HCT116 (cell line): ENCODE measurements at regions not wholly inside any gene's neighbourhood (a gene's known extent, or its start where the extent isn't known, plus 50 kb on each side); places are given as distances from the start of the nearest gene placed in this dataset.

Experiments
- ATF3 ChIP-seq: IDR thresholded peaks from 2 replicates; pipeline ENCODE4 v1.6.1; 2012
- CEBPB ChIP-seq: IDR thresholded peaks from 2 replicates; pipeline ENCODE4 v1.6.1; 2012; ENCODE audit warnings: low read depth
- CTCF ChIP-seq, 3 experiments: fragments of 200-600 bp in 1 of 3; sonication (generic) in 1 of 3; IDR thresholded peaks in 2 of 3; conservative IDR thresholded peaks in 1 of 3; 2 replicates each; pipeline ENCODE4 v1.5.1; 2012 to 2017; ENCODE audit warnings: low read depth in 2 of 3, low read length in 2 of 3, antibody characterized with exemption in 1 of 3, borderline replicate concordance in 1 of 3, control low read depth in 1 of 3, mild to moderate bottlenecking in 1 of 3, mixed read lengths in 1 of 3, mixed run types in 1 of 3, moderate library complexity in 1 of 3; ENCODE audit not compliant: insufficient read depth in 1 of 3
- EZH2phosphoT487 ChIP-seq: fragments of 200-600 bp; IDR thresholded peaks from 2 replicates; pipeline ENCODE4 v1.6.1; 2018; ENCODE audit warnings: antibody characterized with exemption, borderline replicate concordance
- JUND ChIP-seq: IDR thresholded peaks from 2 replicates; pipeline ENCODE4 v1.6.1; 2012
- POLR2A ChIP-seq: IDR thresholded peaks from 2 replicates; pipeline ENCODE4 v1.7.0; 2011; ENCODE audit warnings: borderline replicate concordance; ENCODE audit not compliant: insufficient read depth, insufficient read length; ENCODE audit errors: extremely low read depth
- SP1 ChIP-seq: IDR thresholded peaks from 2 replicates; pipeline ENCODE4 v1.6.1; 2012; ENCODE audit warnings: low read depth
- SRF ChIP-seq: IDR thresholded peaks from 2 replicates; pipeline ENCODE4 v1.6.1; 2012; ENCODE audit warnings: low read depth
- YY1 ChIP-seq: IDR thresholded peaks from 2 replicates; pipeline ENCODE4 v1.6.1; 2011; ENCODE audit warnings: low read length, low read depth, moderate library complexity, mild to moderate bottlenecking; ENCODE audit not compliant: insufficient replicate concordance; ENCODE audit errors: extremely low read depth
- ZBTB33 ChIP-seq: IDR thresholded peaks from 2 replicates; pipeline ENCODE4 v1.6.1; 2011; ENCODE audit warnings: mild to moderate bottlenecking, low read length, moderate library complexity; ENCODE audit not compliant: insufficient replicate concordance; ENCODE audit errors: extremely low read depth

GRCh38 chr2:100679211-100679610 lies 116.4 kb downstream of the PDCL3 start:
- TF ChIP-seq EZH2phosphoT487, result no peak
- TF ChIP-seq POLR2A, result no peak
- TF ChIP-seq SP1, result no peak
- no peak for TF ChIP-seq SRF
- TF ChIP-seq CTCF (IDR thresholded peaks at IDR 0.05 in 2 of 3, conservative IDR thresholded peaks at IDR 0.05 in 1 of 3; ENCODE audit: borderline replicate concordance in 1 of 3, insufficient read depth in 1 of 3, low read depth in 2 of 3, low read length in 2 of 3), result no peak
- TF ChIP-seq ATF3, result no peak
- TF ChIP-seq ZBTB33, result no peak
- TF ChIP-seq CEBPB, result no peak
- TF ChIP-seq JUND, result no peak
- TF ChIP-seq YY1, result no peak
